ENCODE measurements at regions not wholly inside any gene's neighbourhood (a gene's known extent, or its start where the extent isn't known, plus 50 kb on each side); places are given as distances from the start of the nearest gene placed in this dataset.

GRCh38 chr2:2859164-2859563 is 518.5 kb downstream of the EIPR1 start:
- no peak overlapping the region for H3K4me3 ChIP-seq (ENCODE audit: insufficient read length, low read depth)
- H3K9me3 ChIP-seq (ENCODE audit: insufficient read depth, low read length) = peaks cover 9% of the 10 kb centered on the region; the same call in 1 of the 2 replicates
- DNase-seq (ENCODE audit: low read depth, low spot score) = no peak
- no peaks in the 10 kb centered on the region for H3K36me3 ChIP-seq (ENCODE audit: insufficient read depth, insufficient read length, low read length)
- no peaks in the 10 kb centered on the region for H3K27me3 ChIP-seq (ENCODE audit: insufficient read depth, insufficient read length)
- no peak for TF ChIP-seq SUZ12 (IDR thresholded peaks at IDR 0.05; ENCODE audit: extremely low read depth, insufficient read depth, insufficient read length)
- no peak for TF ChIP-seq YY1 (IDR thresholded peaks at IDR 0.05; ENCODE audit: insufficient read depth, insufficient read length)
- no peak for TF ChIP-seq ZNF274 (IDR thresholded peaks at IDR 0.05; ENCODE audit: low read depth, low read length)
- no peaks in the 10 kb centered on the region for H3K4me1 ChIP-seq (ENCODE audit: insufficient read depth, insufficient read length)
- H3K9ac ChIP-seq (ENCODE audit: insufficient read length, low read depth) = no peak overlapping the region

DNA sequence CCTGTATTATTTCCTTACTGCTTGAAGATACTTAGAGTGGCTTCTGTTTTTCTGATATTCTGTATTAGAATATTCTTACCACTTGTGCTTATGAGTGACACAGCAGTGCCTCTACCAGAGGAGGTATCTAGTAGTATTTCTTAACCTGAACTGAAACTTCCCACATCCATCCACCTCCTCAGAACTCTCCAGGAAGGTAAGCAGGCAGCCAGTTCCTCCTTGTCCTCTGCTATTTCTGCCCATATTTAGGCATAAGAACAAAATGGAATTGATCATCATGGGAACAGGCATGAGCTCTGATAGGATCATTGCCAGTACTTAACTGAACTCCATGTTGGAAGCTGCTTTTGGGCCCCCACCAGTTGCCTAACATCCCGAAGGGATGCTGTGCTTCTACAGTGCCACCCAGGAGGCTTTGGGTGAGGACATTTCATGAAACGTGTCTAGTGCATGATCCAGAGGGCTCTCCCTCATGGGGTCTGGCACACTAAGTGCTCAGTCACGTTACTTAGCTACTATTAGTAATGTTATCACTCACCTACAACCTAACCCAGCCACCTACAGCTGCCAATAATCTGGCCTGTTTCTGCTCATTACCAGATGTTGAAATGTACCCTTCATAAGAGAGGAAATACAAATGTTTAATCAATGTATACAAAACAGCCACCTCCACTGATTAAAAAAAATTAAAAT is 520.7 kb downstream of the EIPR1 start:
- H3K36me3 ChIP-seq (ENCODE audit: insufficient read depth, insufficient read length, low read length) = no peaks in the 10 kb centered on the region
- peaks cover 9% of the 10 kb centered on the region; the same call in 1 of the 2 replicates for H3K9me3 ChIP-seq (ENCODE audit: insufficient read depth, low read length)
- H3K27me3 ChIP-seq (ENCODE audit: insufficient read depth, insufficient read length) = no peaks in the 10 kb centered on the region
- no peak overlapping the region for H3K9ac ChIP-seq (ENCODE audit: insufficient read length, low read depth)
- no peaks in the 10 kb centered on the region for H3K4me1 ChIP-seq (ENCODE audit: insufficient read depth, insufficient read length)
- DNase-seq (ENCODE audit: low read depth, low spot score) = no peak
- no peak for TF ChIP-seq SUZ12 (IDR thresholded peaks at IDR 0.05; ENCODE audit: extremely low read depth, insufficient read depth, insufficient read length)
- TF ChIP-seq ZNF274 (IDR thresholded peaks at IDR 0.05; ENCODE audit: low read depth, low read length) = no peak
- no peak for TF ChIP-seq YY1 (IDR thresholded peaks at IDR 0.05; ENCODE audit: insufficient read depth, insufficient read length)
- H3K4me3 ChIP-seq (ENCODE audit: insufficient read length, low read depth) = no peak overlapping the region

DNA sequence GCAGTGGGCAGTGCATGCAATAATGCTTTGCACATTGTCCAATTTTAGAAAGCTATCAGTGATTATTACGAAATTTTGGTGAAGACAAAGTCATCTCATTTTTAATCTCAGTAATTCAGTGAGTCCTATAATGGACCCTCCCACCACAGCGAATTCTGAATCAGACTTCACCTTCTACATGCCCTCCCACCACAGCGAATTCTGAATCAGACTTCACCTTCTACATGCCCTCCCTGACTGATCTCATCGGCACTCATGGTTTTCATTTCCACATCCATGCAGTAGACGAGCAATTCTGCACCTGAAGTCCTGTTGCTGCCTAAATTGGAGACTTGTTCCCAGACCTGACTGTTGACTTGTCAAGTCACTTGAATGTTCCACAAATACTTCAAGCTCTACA is 522.3 kb downstream of the EIPR1 start:
- Histone ChIP-seq H3K36me3 (ENCODE audit: insufficient read depth, insufficient read length, low read length) (no peaks in the 10 kb centered on the region), H3K4me3 (ENCODE audit: insufficient read length, low read depth) (no peak overlapping the region), H3K9ac (ENCODE audit: insufficient read length, low read depth) (no peak overlapping the region), H3K27me3 (ENCODE audit: insufficient read depth, insufficient read length) (no peaks in the 10 kb centered on the region), H3K9me3 (ENCODE audit: insufficient read depth, low read length) (peaks cover 8% of the 10 kb centered on the region; the same call in 1 of the 2 replicates), H3K4me1 (ENCODE audit: insufficient read depth, insufficient read length) (peaks cover 3% of the 10 kb centered on the region)
- TF ChIP-seq SUZ12 (IDR thresholded peaks at IDR 0.05; ENCODE audit: extremely low read depth, insufficient read depth, insufficient read length) (no peak), ZNF274 (IDR thresholded peaks at IDR 0.05; ENCODE audit: low read depth, low read length) (no peak), YY1 (IDR thresholded peaks at IDR 0.05; ENCODE audit: insufficient read depth, insufficient read length) (no peak)
- no peak for DNase-seq (ENCODE audit: low read depth, low spot score)

GRCh38 chr2:2853346-2853745 is 522.3 kb upstream of the MYT1L start:
- H3K9me3 ChIP-seq (ENCODE audit: insufficient read depth, low read length) = no peaks in the 10 kb centered on the region
- no peak overlapping the region for H3K9ac ChIP-seq (ENCODE audit: insufficient read length, low read depth)
- TF ChIP-seq ZNF274 (IDR thresholded peaks at IDR 0.05; ENCODE audit: low read depth, low read length) (no peak), SUZ12 (IDR thresholded peaks at IDR 0.05; ENCODE audit: extremely low read depth, insufficient read depth, insufficient read length) (no peak), YY1 (IDR thresholded peaks at IDR 0.05; ENCODE audit: insufficient read depth, insufficient read length) (no peak)
- H3K4me1 ChIP-seq (ENCODE audit: insufficient read depth, insufficient read length) = peaks cover 18% of the 10 kb centered on the region
- no peak for DNase-seq (ENCODE audit: low read depth, low spot score)
- H3K27me3 ChIP-seq (ENCODE audit: insufficient read depth, insufficient read length) = no peaks in the 10 kb centered on the region
- no peak overlapping the region for H3K4me3 ChIP-seq (ENCODE audit: insufficient read length, low read depth)
- H3K36me3 ChIP-seq (ENCODE audit: insufficient read depth, insufficient read length, low read length) = no peaks in the 10 kb centered on the region

DNA sequence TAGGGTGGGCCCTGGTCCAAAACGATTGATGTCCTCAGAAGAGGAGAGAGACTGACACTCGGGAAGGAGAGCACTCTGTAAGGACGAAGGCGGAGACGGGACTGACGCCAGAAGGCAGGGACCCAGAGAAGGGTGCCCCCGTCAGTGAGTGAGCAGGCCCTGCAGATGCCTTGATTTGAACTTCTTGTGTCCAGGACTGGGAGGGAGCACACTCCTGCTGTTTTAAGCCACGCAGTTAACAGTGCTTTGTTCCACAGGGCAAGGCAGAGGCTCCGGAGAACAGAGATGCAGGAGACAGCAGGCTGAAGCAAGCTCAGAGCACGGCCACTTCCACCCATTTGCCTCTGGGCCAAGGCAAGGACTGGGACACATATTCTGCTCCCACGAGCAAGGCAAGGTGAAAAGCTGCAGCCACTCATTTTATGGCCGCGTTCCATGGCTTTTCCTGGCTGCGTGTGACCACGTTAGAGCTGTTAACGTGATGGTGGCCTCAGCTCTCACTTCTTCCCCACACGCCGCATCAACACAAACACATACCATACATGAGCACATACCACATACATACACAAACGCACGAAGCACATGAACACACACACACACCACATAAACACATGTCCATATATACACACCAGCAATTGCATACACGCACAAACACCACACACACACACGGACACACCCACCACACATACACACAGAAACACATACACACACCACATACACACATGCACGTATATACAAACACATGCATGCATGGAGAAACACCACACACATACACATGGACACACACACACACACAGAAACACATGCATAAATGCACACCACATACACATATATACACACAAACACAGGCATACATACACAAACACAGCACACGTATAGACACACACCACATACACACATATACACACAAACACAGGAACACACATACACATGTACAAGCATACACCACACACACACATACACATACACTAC is 521.0 kb upstream of the MYT1L start:
- no peak overlapping the region for H3K9ac ChIP-seq (ENCODE audit: insufficient read length, low read depth)
- no peak overlapping the region for H3K4me3 ChIP-seq (ENCODE audit: insufficient read length, low read depth)
- no peak for DNase-seq (ENCODE audit: low read depth, low spot score)
- no peaks in the 10 kb centered on the region for H3K9me3 ChIP-seq (ENCODE audit: insufficient read depth, low read length)
- H3K4me1 ChIP-seq (ENCODE audit: insufficient read depth, insufficient read length) = peaks cover 25% of the 10 kb centered on the region
- H3K27me3 ChIP-seq (ENCODE audit: insufficient read depth, insufficient read length) = no peaks in the 10 kb centered on the region
- no peaks in the 10 kb centered on the region for H3K36me3 ChIP-seq (ENCODE audit: insufficient read depth, insufficient read length, low read length)
- no peak for TF ChIP-seq YY1 (IDR thresholded peaks at IDR 0.05; ENCODE audit: insufficient read depth, insufficient read length)
- no peak for TF ChIP-seq ZNF274 (IDR thresholded peaks at IDR 0.05; ENCODE audit: low read depth, low read length)
- no peak for TF ChIP-seq SUZ12 (IDR thresholded peaks at IDR 0.05; ENCODE audit: extremely low read depth, insufficient read depth, insufficient read length)

GRCh38 chr2:2851316-2851715 is 520.2 kb upstream of the MYT1L start:
- TF ChIP-seq ZNF274 (IDR thresholded peaks at IDR 0.05; ENCODE audit: low read depth, low read length) = no peak
- TF ChIP-seq SUZ12 (IDR thresholded peaks at IDR 0.05; ENCODE audit: extremely low read depth, insufficient read depth, insufficient read length) = no peak
- no peak for TF ChIP-seq YY1 (IDR thresholded peaks at IDR 0.05; ENCODE audit: insufficient read depth, insufficient read length)
- Histone ChIP-seq H3K9ac (ENCODE audit: insufficient read length, low read depth) (no peak overlapping the region), H3K9me3 (ENCODE audit: insufficient read depth, low read length) (no peaks in the 10 kb centered on the region)

GRCh38 chr2:2850859-2851258 is 519.8 kb upstream of the MYT1L start:
- Histone ChIP-seq H3K9ac (ENCODE audit: insufficient read length, low read depth) (no peak overlapping the region), H3K27me3 (ENCODE audit: insufficient read depth, insufficient read length) (no peaks in the 10 kb centered on the region), H3K4me1 (ENCODE audit: insufficient read depth, insufficient read length) (peaks cover 33% of the 10 kb centered on the region), H3K36me3 (ENCODE audit: insufficient read depth, insufficient read length, low read length) (no peaks in the 10 kb centered on the region), H3K4me3 (ENCODE audit: insufficient read length, low read depth) (no peak overlapping the region), H3K9me3 (ENCODE audit: insufficient read depth, low read length) (no peaks in the 10 kb centered on the region)
- DNase-seq (ENCODE audit: low read depth, low spot score) = no peak
- TF ChIP-seq ZNF274 (IDR thresholded peaks at IDR 0.05; ENCODE audit: low read depth, low read length) (no peak), SUZ12 (IDR thresholded peaks at IDR 0.05; ENCODE audit: extremely low read depth, insufficient read depth, insufficient read length) (no peak), YY1 (IDR thresholded peaks at IDR 0.05; ENCODE audit: insufficient read depth, insufficient read length) (no peak)

More at GRCh38 chr2:2851316-2851715, 520.2 kb upstream of the MYT1L start:
- H3K36me3 ChIP-seq (ENCODE audit: insufficient read depth, insufficient read length, low read length) = no peaks in the 10 kb centered on the region
- DNase-seq (ENCODE audit: low read depth, low spot score) = no peak
- peaks cover 33% of the 10 kb centered on the region for H3K4me1 ChIP-seq (ENCODE audit: insufficient read depth, insufficient read length)
- no peaks in the 10 kb centered on the region for H3K27me3 ChIP-seq (ENCODE audit: insufficient read depth, insufficient read length)
- no peak overlapping the region for H3K4me3 ChIP-seq (ENCODE audit: insufficient read length, low read depth)

All from NT2/D1 (cell line).